Ascending aorta (tissue), 2 donors: ENCODE measurements at regions not wholly inside any gene's neighbourhood (a gene's known extent, or its start where the extent isn't known, plus 50 kb on each side); places are given as distances from the start of the nearest gene placed in this dataset.

Source experiments
- DNase-seq, 2 donors: peaks; one replicate each; pipeline ENCODE4 v3.0.0-alpha.2; 2019; ENCODE audit warnings: low spot score in 2 of 2
- H3K27ac ChIP-seq, 2 donors: fragments of 200-600 bp; sonication (generic); one replicate each; pipeline ENCODE4 v1.5.1; 2016 to 2017; ENCODE audit warnings: mild to moderate bottlenecking in 1 of 2
- H3K27me3 ChIP-seq: fragments of 200-600 bp; sonication (generic); one replicate; pipeline ENCODE4 v1.5.1; 2017
- H3K36me3 ChIP-seq, 2 donors: fragments of 200-600 bp; sonication (generic); one replicate each; pipeline ENCODE4 v1.5.1; 2016
- H3K4me1 ChIP-seq, 2 donors: fragments of 200-600 bp; sonication (generic); one replicate each; pipeline ENCODE4 v1.5.1; 2016 to 2017; ENCODE audit warnings: mild to moderate bottlenecking in 1 of 2
- H3K4me3 ChIP-seq, 2 donors: fragments of 200-600 bp; sonication (generic); one replicate each; pipeline ENCODE4 v1.5.1; 2016 to 2017; ENCODE audit warnings: mild to moderate bottlenecking in 1 of 2
- H3K9me3 ChIP-seq, 2 donors: fragments of 200-600 bp; sonication (generic); one replicate each; pipeline ENCODE4 v1.5.1; 2016
- CTCF ChIP-seq, 3 experiments: fragments of 200-600 bp in 2 of 3; fragments of 450-650 bp in 1 of 3; sonication (generic) in 2 of 3; IDR thresholded peaks; one replicate each; pipeline ENCODE4 v1.5.1; 2016 to 2019; ENCODE audit warnings: antibody characterized with exemption in 3 of 3, mild to moderate bottlenecking in 1 of 3, moderate library complexity in 1 of 3
- intact Hi-C: fragments of 100-400 bp; cut with DNase I; formaldehyde crosslinking; loops from one replicate; pipeline ENCODE4 v1.15.1; 2023

- DNase-seq = no peak
- intact Hi-C loops = loop anchor here (2.0 to 10.0 kb wide), 7 partner anchors 95 to 872 kb away; partner anchors contain the start of gene FOXN3
- Histone ChIP-seq H3K4me1 (peaks cover 0 to 11% of the 10 kb centered on the region in 2 donors), H3K36me3 (no peaks in the 10 kb centered on the region), H3K4me3 (peak overlapping the region in 1 of 2 donors; percentile 44), H3K27ac (peak overlapping the region; percentile 81 to 88), H3K9me3 (no peaks in the 10 kb centered on the region), H3K27me3 (no peaks in the 10 kb centered on the region)
- TF ChIP-seq CTCF (IDR thresholded peaks at IDR 0.05) = no peak
These were observed 215.6 kb downstream of the TTC8 start for GRCh38 chr14:89040080-89040459.

- Histone ChIP-seq H3K27ac (peak overlapping the region; percentile 81 to 88), H3K4me1 (peaks cover 0 to 11% of the 10 kb centered on the region in 2 donors), H3K27me3 (no peaks in the 10 kb centered on the region), H3K36me3 (no peaks in the 10 kb centered on the region), H3K4me3 (peak overlapping the region; percentile 40 to 44), H3K9me3 (no peaks in the 10 kb centered on the region)
- intact Hi-C loops = loop anchor here (2.0 to 10.0 kb wide), 7 partner anchors 94 to 872 kb away; partner anchors contain the start of gene FOXN3
- DNase-seq = peak; percentile 60 to 95
- TF ChIP-seq CTCF (IDR thresholded peaks at IDR 0.05) = peak; percentile 94 to 99 (median 96)
These were observed 216.2 kb downstream of the TTC8 start for GRCh38 chr14:89040460-89041256.

GRCh38 chr14:89041257-89041582 is 216.8 kb downstream of the TTC8 start:
- H3K9me3 ChIP-seq = no peaks in the 10 kb centered on the region
- H3K4me1 ChIP-seq = peaks cover 0 to 11% of the 10 kb centered on the region in 2 donors
- no peaks in the 10 kb centered on the region for H3K27me3 ChIP-seq
- TF ChIP-seq CTCF (IDR thresholded peaks at IDR 0.05) = no peak
- no peaks in the 10 kb centered on the region for H3K36me3 ChIP-seq
- intact Hi-C loops = loop anchor here (2.0 to 10.0 kb wide), 7 partner anchors 94 to 871 kb away; partner anchors contain the start of gene FOXN3
- peak overlapping the region; percentile 40 to 44 for H3K4me3 ChIP-seq
- peak overlapping the region; percentile 81 to 88 for H3K27ac ChIP-seq
- DNase-seq = peak in 1 of 2 donors; percentile 68

- H3K27me3 ChIP-seq = no peaks in the 10 kb centered on the region
- intact Hi-C loops = loop anchor here (5.0 to 10.0 kb wide), 5 partner anchors 93 to 870 kb away; no protein-coding TSS in a partner anchor
- DNase-seq = no peak
- H3K4me3 ChIP-seq = no peak overlapping the region
- TF ChIP-seq CTCF (IDR thresholded peaks at IDR 0.05) = no peak
- no peaks in the 10 kb centered on the region for H3K36me3 ChIP-seq
- H3K9me3 ChIP-seq = no peaks in the 10 kb centered on the region
- no peak overlapping the region for H3K27ac ChIP-seq
- H3K4me1 ChIP-seq = peaks cover 0 to 11% of the 10 kb centered on the region in 2 donors
These were observed 217.6 kb downstream of the TTC8 start for GRCh38 chr14:89042021-89042420.

GRCh38 chr14:89053303-89053702 is 228.9 kb downstream of the TTC8 start:
- Histone ChIP-seq H3K27me3 (no peaks in the 10 kb centered on the region), H3K27ac (no peak overlapping the region), H3K36me3 (no peaks in the 10 kb centered on the region), H3K4me3 (no peak overlapping the region), H3K4me1 (no peaks in the 10 kb centered on the region), H3K9me3 (no peaks in the 10 kb centered on the region)
- intact Hi-C loops = no loop called here
- DNase-seq = no peak
- TF ChIP-seq CTCF (IDR thresholded peaks at IDR 0.05) = no peak
